Stomach (tissue), 4 donors: ENCODE measurements at regions not wholly inside any gene's neighbourhood (a gene's known extent, or its start where the extent isn't known, plus 50 kb on each side); places are given as distances from the start of the nearest gene placed in this dataset.

Source experiments
- CTCF ChIP-seq, 7 experiments: fragments of 450-650 bp in 4 of 7; fragments of 200-600 bp in 3 of 7; sonication (generic) in 3 of 7; IDR thresholded peaks; one replicate each; pipeline ENCODE4 v1.5.1; 2016 to 2019; ENCODE audit warnings: antibody characterized with exemption in 7 of 7, control low read depth in 2 of 7, mild to moderate bottlenecking in 1 of 7
- EP300 ChIP-seq: sonication (generic); formaldehyde crosslinking; IDR thresholded peaks from one replicate; pipeline ENCODE4 v1.6.1; 2017; ENCODE audit warnings: antibody characterized with exemption
- POLR2A ChIP-seq, 4 donors: fragments of 450-650 bp; IDR thresholded peaks; one replicate each; pipeline ENCODE4 v1.6.1; 2016; ENCODE audit warnings: antibody characterized with exemption in 4 of 4, control low read depth in 2 of 4, mild to moderate bottlenecking in 1 of 4, moderate library complexity in 1 of 4
- POLR2AphosphoS5 ChIP-seq, 3 donors: sonication (generic); formaldehyde crosslinking; IDR thresholded peaks; one replicate each; pipeline ENCODE4 v1.6.1; 2016; ENCODE audit warnings: antibody characterized with exemption in 3 of 3

- no peak for TF ChIP-seq CTCF (IDR thresholded peaks at IDR 0.05)
- no peak for TF ChIP-seq POLR2AphosphoS5 (IDR thresholded peaks at IDR 0.05)
- no peak for TF ChIP-seq POLR2A (IDR thresholded peaks at IDR 0.05)
- TF ChIP-seq EP300 = no peak
Observed at GRCh38 chr18:69291755-69292154, 108.9 kb upstream of the DOK6 start.
